ENCODE measurements at regions not wholly inside any gene's neighbourhood (a gene's known extent, or its start where the extent isn't known, plus 50 kb on each side); places are given as distances from the start of the nearest gene placed in this dataset.
A peak's percentile ranks its signal among the peaks of the same experiment; 100 is the strongest.

- no peak for TF ChIP-seq CTCF (IDR thresholded peaks at IDR 0.05; ENCODE audit: insufficient read depth, low read depth, low read length, missing control alignments)
- peak; percentile 86 for DNase-seq (ENCODE audit: low read depth)
- H3K4me3 ChIP-seq (ENCODE audit: low read length) = no peak overlapping the region
These were observed 94.4 kb upstream of the SKAP2 start for GRCh38 chr7:26958834-26959233.

- DNase-seq (ENCODE audit: low read depth) = no peak
- no peak overlapping the region for H3K4me3 ChIP-seq (ENCODE audit: low read length)
- TF ChIP-seq CTCF (IDR thresholded peaks at IDR 0.05; ENCODE audit: insufficient read depth, low read depth, low read length, missing control alignments) = no peak
These were observed 91.1 kb upstream of the SKAP2 start for GRCh38 chr7:26955516-26955915.

GRCh38 chr7:26954951-26955350 is 90.6 kb upstream of the SKAP2 start:
- no peak for TF ChIP-seq CTCF (IDR thresholded peaks at IDR 0.05; ENCODE audit: insufficient read depth, low read depth, low read length, missing control alignments)
- no peak for DNase-seq (ENCODE audit: low read depth)
- no peak overlapping the region for H3K4me3 ChIP-seq (ENCODE audit: low read length)

GRCh38 chr7:26951407-26951950 is 87.1 kb upstream of the SKAP2 start:
- no peak for TF ChIP-seq CTCF (IDR thresholded peaks at IDR 0.05; ENCODE audit: insufficient read depth, low read depth, low read length, missing control alignments)
- no peak overlapping the region for H3K4me3 ChIP-seq (ENCODE audit: low read length)
- no peak for DNase-seq (ENCODE audit: low read depth)

DNA sequence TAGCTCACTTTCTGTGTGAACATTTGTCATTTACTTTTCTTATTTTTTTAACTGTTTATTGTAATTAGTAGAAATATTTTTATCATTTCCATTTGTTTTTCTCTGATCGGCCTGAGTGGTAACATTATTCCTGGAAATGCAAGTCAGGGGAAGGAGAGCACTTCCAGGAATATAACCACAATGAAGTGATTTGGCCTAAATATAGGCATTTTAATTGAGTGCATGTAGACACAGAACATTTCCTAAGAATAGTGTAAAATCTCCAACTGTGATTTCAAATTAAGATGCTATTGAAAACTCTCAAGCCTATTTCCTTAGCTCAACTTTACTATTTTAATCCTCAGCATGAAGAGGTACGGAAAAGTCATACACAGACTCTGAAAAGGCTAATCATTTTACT is 86.5 kb upstream of the SKAP2 start:
- DNase-seq (ENCODE audit: low read depth) = no peak
- H3K4me3 ChIP-seq (ENCODE audit: low read length) = no peak overlapping the region
- no peak for TF ChIP-seq CTCF (IDR thresholded peaks at IDR 0.05; ENCODE audit: insufficient read depth, low read depth, low read length, missing control alignments)

- H3K4me3 ChIP-seq (ENCODE audit: low read length) = no peak overlapping the region
- no peak for TF ChIP-seq CTCF (IDR thresholded peaks at IDR 0.05; ENCODE audit: insufficient read depth, low read depth, low read length, missing control alignments)
- no peak for DNase-seq (ENCODE audit: low read depth)
These were observed 84.9 kb upstream of the SKAP2 start for GRCh38 chr7:26949319-26949718.

DNA sequence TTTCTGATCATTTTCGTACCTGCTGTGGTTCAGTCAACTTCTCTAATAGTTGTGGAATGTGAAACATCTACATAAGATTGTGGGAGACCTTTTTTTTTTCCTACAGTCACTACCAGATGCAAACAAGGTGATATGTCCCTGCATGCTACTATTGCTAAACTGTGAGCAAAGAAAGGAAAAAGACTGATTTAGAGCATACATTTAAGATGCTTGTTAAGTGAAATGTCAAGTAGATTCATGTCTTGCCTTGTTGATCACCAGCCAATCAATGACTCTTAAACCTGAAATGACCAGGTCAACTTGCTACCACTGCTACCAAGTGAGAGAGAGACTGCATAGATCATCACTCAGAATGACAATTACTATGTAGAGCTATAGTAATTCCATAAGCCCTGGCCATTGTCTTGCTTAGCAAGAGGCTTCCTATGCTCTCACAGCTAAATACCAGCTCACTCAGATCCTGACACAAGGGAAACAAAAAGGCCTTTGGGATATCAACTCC is 84.3 kb upstream of the SKAP2 start:
- H3K4me3 ChIP-seq (ENCODE audit: low read length) = no peak overlapping the region
- peak; percentile 93 for DNase-seq (ENCODE audit: low read depth)
- no peak for TF ChIP-seq CTCF (IDR thresholded peaks at IDR 0.05; ENCODE audit: insufficient read depth, low read depth, low read length, missing control alignments)

Measured in epithelial cell of esophagus (primary cell).